Colonic mucosa (tissue), 4 donors: ENCODE measurements at regions not wholly inside any gene's neighbourhood (a gene's known extent, or its start where the extent isn't known, plus 50 kb on each side); places are given as distances from the start of the nearest gene placed in this dataset.

Experiments used
- DNase-seq: peaks from one replicate; pipeline ENCODE4 v3.0.0-alpha.2; 2020
- H3K27ac ChIP-seq: fragments of 200-600 bp; one replicate; pipeline ENCODE4 v1.8.0; 2021
- H3K27me3 ChIP-seq: fragments of 200-600 bp; one replicate; pipeline ENCODE4 v1.8.0; 2021
- H3K36me3 ChIP-seq: fragments of 200-600 bp; one replicate; pipeline ENCODE4 v1.8.0; 2021
- H3K4me1 ChIP-seq: fragments of 200-600 bp; one replicate; pipeline ENCODE4 v1.8.0; 2021; ENCODE audit warnings: mild to moderate bottlenecking
- H3K4me3 ChIP-seq: fragments of 200-600 bp; one replicate; pipeline ENCODE4 v1.8.0; 2021
- H3K9ac ChIP-seq, 2 donors: one replicate each; pipeline ENCODE4 v1.7.0; 2013; ENCODE audit warnings: control low read depth in 2 of 2, low read depth in 2 of 2, low read length in 2 of 2
- H3K9me3 ChIP-seq: fragments of 200-600 bp; one replicate; pipeline ENCODE4 v1.8.0; 2021
- intact Hi-C: fragments of 100-400 bp; cut with DNase I; formaldehyde crosslinking; loops from one replicate; pipeline ENCODE4 v1.14.1; 2022
- TF ChIP-seq, protein P1 (sequence below): fragments of 200-600 bp; IDR thresholded peaks from one replicate; pipeline ENCODE4 v1.8.0; 2022; ENCODE audit warnings: antibody characterized with exemption, mild to moderate bottlenecking
- donor health status: healthy.
- donor health status: DM: no; HTN: no; CAD: no.
- donor health status: DM: no; HTN: no; CAD: no.

DNA sequence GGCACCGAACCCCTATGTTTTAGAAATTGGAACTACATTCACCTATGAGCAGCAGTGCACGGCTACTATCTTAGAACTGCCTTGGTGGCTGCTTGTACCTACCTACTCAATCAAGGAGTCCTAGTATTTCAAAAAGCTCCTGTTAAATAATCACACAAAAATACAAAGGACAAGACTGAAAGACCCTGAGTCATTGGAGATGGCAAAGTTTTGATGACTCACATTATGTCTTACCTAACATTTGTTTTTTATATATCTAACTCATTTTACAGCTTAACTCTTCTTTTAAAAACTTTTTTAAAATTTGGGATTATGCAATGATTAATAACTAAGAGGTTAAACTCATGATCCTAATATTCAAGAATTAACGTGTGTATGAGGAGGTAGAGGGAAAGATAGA is 1206.0 kb upstream of the TMPRSS15 start:
- Histone ChIP-seq H3K9me3 (no peaks in the 10 kb centered on the region), H3K36me3 (no peaks in the 10 kb centered on the region), H3K9ac (no peak overlapping the region), H3K4me1 (no peaks in the 10 kb centered on the region), H3K4me3 (no peak overlapping the region), H3K27ac (no peak overlapping the region), H3K27me3 (no peaks in the 10 kb centered on the region)
- DNase-seq, result no peak
- intact Hi-C loops, result no loop called here
- TF ChIP-seq, protein P1, sequence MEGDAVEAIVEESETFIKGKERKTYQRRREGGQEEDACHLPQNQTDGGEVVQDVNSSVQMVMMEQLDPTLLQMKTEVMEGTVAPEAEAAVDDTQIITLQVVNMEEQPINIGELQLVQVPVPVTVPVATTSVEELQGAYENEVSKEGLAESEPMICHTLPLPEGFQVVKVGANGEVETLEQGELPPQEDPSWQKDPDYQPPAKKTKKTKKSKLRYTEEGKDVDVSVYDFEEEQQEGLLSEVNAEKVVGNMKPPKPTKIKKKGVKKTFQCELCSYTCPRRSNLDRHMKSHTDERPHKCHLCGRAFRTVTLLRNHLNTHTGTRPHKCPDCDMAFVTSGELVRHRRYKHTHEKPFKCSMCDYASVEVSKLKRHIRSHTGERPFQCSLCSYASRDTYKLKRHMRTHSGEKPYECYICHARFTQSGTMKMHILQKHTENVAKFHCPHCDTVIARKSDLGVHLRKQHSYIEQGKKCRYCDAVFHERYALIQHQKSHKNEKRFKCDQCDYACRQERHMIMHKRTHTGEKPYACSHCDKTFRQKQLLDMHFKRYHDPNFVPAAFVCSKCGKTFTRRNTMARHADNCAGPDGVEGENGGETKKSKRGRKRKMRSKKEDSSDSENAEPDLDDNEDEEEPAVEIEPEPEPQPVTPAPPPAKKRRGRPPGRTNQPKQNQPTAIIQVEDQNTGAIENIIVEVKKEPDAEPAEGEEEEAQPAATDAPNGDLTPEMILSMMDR, result no peak

DNA sequence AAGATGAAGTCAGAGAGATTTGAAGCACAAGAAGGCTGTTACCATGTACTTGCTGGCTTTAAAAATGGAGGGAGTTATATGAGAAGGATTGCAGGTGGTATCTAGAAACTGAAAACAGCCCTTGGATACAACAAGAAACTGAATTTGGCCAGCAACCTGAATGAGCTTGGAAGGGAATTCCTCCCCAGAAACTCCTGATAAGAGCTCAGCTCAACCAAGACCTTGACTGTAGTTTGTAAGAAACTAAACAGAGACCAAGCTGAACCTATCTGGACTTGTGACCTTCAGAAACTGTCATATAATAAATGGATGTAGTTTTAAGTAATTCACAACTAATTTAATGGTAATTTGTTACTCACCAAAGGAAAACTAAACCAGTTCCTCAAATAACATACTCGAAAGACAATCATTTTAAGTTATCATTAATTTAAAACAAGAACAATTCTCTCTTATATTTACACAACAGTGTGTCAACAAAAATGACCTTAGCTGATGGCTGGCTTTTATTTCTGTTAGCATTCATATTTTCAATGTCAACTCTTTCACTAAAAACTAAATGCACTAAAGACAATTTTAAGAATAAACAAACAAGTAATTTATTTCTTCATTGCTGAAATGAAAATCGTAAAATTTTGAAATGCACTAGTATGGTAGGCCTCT is 1218.4 kb upstream of the TMPRSS15 start:
- Histone ChIP-seq H3K36me3 (no peaks in the 10 kb centered on the region), H3K9ac (no peak overlapping the region), H3K9me3 (no peaks in the 10 kb centered on the region), H3K27ac (no peak overlapping the region), H3K27me3 (no peaks in the 10 kb centered on the region), H3K4me3 (no peak overlapping the region), H3K4me1 (no peaks in the 10 kb centered on the region)
- intact Hi-C loops, result no loop called here
- TF ChIP-seq, protein P1, result no peak
- no peak for DNase-seq

DNA sequence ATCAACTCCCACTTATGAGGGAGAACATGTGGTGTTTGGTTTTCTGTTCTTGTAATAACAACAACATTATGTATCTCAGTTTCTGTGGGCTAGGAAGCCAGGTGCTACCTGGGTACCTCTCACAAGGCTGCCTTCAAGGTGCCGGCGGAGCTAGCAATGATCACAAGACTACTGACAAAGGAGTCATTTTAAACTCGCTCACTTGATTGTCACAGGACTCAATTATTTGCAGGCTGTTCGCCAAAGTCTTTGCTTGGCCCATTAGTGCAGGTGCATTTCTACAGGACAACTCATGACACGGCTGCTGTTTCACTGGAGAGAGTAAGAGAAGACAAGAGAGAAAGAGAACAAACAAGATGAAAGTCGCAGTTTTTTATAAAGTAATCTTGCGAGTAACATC is 1237.4 kb upstream of the TMPRSS15 start:
- TF ChIP-seq, protein P1, result no peak
- no peaks in the 10 kb centered on the region for H3K4me1 ChIP-seq
- DNase-seq, result no peak
- no peak overlapping the region for H3K27ac ChIP-seq
- no peak overlapping the region for H3K4me3 ChIP-seq
- H3K36me3 ChIP-seq, result no peaks in the 10 kb centered on the region
- H3K27me3 ChIP-seq, result no peaks in the 10 kb centered on the region
- intact Hi-C loops, result no loop called here
- no peaks in the 10 kb centered on the region for H3K9me3 ChIP-seq
- H3K9ac ChIP-seq, result no peak overlapping the region

DNA sequence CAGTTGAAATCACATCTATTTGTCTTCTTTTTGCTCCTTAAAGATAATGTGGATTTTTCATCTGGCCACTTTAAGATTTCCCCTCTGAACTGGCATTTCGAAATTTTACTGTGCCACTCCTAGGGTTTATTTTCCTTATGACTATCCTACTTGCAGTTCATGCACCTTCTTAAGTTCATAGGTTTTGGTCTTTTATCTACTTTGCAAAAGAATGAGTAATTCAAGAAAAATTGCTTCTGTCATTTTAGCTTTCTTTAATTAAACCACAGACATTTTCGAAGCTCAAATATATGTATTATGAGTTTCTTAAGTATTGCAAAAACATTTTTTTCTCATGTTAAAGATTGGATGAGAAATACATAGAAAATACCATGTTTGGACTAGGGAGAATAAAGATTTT is 1244.8 kb upstream of the TMPRSS15 start:
- Histone ChIP-seq H3K4me3 (no peak overlapping the region), H3K27me3 (no peaks in the 10 kb centered on the region), H3K9ac (no peak overlapping the region), H3K36me3 (no peaks in the 10 kb centered on the region), H3K4me1 (no peaks in the 10 kb centered on the region), H3K9me3 (no peaks in the 10 kb centered on the region), H3K27ac (no peak overlapping the region)
- no peak for DNase-seq
- intact Hi-C loops, result no loop called here
- TF ChIP-seq, protein P1, result no peak

DNA sequence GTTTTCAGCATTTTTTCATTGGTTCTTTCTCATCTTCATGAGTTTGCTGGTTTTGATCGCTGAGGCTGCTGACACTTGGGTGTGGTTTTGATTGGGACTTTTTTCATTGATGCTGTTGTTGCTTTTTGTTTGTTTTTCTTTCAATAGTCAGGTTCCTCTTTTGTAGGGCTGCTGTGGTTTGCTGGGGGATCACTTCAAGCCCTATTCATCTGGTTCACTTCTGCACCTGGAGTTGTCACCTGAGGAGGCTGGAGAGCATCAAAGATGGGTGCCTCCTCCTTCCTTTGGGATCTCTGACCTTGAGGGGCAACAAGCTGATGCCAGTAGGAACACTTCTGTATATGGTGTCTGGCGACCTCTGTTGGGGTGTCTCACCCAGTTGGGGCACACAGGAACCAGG is 1279.9 kb upstream of the TMPRSS15 start:
- intact Hi-C loops, result no loop called here
- H3K36me3 ChIP-seq, result no peaks in the 10 kb centered on the region

More for the DNA sequence above, 1279.9 kb upstream of the TMPRSS15 start:
- Histone ChIP-seq H3K27ac (no peak overlapping the region), H3K9ac (no peak overlapping the region), H3K9me3 (no peaks in the 10 kb centered on the region), H3K27me3 (no peaks in the 10 kb centered on the region), H3K4me1 (no peaks in the 10 kb centered on the region), H3K4me3 (no peak overlapping the region)
- no peak for DNase-seq
- TF ChIP-seq, protein P1, result no peak
